Neural progenitor cell (in vitro differentiated cells): ENCODE measurements at regions not wholly inside any gene's neighbourhood (a gene's known extent, or its start where the extent isn't known, plus 50 kb on each side); places are given as distances from the start of the nearest gene placed in this dataset.

Experiments used
- EZH2 ChIP-seq: fragments of 200-600 bp; sonication (generic); IDR thresholded peaks from 2 replicates; pipeline ENCODE4 v1.6.1; 2017; ENCODE audit warnings: antibody characterized with exemption, mild to moderate bottlenecking, moderate library complexity
- TF ChIP-seq, protein P1 (sequence below): fragments of 200-600 bp; sonication (generic); IDR thresholded peaks from 2 replicates; pipeline ENCODE4 v1.5.1; 2017; ENCODE audit warnings: antibody characterized with exemption, mild to moderate bottlenecking

DNA sequence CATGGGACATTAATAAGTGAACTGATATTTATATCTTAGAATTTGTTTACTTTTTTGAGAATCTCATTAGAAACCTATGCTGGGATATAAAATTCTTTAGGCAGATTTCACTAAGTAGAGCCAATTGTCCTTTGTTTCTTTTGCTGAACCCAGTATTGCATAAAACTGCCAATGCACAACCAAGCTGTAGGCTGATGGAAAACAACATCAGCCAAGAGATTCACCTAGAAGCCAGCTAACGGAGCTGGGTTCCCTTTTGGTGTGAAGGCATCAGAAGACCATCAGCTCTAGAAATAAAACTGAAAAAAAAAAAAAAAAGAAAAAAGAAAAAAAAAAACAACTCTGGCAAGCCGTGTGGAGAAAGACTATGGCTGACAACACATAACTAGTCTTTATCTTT lies 328.2 kb upstream of the PDE3A start:
- no peak for TF ChIP-seq EZH2
- TF ChIP-seq, protein P1, sequence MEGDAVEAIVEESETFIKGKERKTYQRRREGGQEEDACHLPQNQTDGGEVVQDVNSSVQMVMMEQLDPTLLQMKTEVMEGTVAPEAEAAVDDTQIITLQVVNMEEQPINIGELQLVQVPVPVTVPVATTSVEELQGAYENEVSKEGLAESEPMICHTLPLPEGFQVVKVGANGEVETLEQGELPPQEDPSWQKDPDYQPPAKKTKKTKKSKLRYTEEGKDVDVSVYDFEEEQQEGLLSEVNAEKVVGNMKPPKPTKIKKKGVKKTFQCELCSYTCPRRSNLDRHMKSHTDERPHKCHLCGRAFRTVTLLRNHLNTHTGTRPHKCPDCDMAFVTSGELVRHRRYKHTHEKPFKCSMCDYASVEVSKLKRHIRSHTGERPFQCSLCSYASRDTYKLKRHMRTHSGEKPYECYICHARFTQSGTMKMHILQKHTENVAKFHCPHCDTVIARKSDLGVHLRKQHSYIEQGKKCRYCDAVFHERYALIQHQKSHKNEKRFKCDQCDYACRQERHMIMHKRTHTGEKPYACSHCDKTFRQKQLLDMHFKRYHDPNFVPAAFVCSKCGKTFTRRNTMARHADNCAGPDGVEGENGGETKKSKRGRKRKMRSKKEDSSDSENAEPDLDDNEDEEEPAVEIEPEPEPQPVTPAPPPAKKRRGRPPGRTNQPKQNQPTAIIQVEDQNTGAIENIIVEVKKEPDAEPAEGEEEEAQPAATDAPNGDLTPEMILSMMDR, result no peak
